ENCODE measurements at regions not wholly inside any gene's neighbourhood (a gene's known extent, or its start where the extent isn't known, plus 50 kb on each side); places are given as distances from the start of the nearest gene placed in this dataset.

- TF ChIP-seq CTCF (IDR thresholded peaks at IDR 0.05) = no peak
- no peak for TF ChIP-seq POLR2A (IDR thresholded peaks at IDR 0.05)
- no peak for TF ChIP-seq POLR2AphosphoS5 (IDR thresholded peaks at IDR 0.05)
- no peak for TF ChIP-seq EP300 (IDR thresholded peaks at IDR 0.05)
Measured at GRCh38 chr12:107442326-107442987, 243.1 kb upstream of the PWP1 start.
